HFF-Myc (cell line): ENCODE measurements at regions not wholly inside any gene's neighbourhood (a gene's known extent, or its start where the extent isn't known, plus 50 kb on each side); places are given as distances from the start of the nearest gene placed in this dataset.

Source experiments
- DNase-seq: peaks from one replicate; pipeline ENCODE4 v3.0.0-alpha.2; 2011; ENCODE audit warnings: low read depth; ENCODE audit errors: extremely low read depth
- H3K4me3 ChIP-seq: replicated peaks from 2 replicates; pipeline ENCODE4 v1.5.1; 2011; ENCODE audit warnings: low read depth, mild to moderate bottlenecking, control low read depth, low read length
- TF ChIP-seq, protein P1 (sequence below): IDR thresholded peaks from 2 replicates; pipeline ENCODE4 v1.5.1; 2012; ENCODE audit warnings: mild to moderate bottlenecking, low read depth, low read length, control low read depth; ENCODE audit errors: missing control alignments

DNA sequence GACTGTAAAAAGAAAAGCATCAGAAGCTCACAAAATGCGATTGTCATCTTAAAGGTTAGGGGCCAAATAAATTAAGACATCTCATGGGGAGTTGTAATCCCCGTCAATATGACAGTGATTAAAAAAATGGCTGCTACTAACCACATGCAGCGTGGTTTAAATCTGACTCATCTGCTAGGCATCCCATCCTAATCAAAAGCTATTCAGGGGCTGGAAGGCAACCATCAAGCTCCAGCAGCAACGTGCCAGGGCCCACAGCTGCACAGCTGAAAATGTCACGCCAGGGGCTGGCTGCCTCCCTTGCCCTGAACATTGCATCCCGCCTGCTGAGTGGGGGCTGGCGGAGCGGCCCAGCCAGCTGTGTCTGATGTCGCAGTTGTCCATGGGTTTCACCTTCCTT, 66.3 kb upstream of the FRMD4A start:
- TF ChIP-seq, protein P1, sequence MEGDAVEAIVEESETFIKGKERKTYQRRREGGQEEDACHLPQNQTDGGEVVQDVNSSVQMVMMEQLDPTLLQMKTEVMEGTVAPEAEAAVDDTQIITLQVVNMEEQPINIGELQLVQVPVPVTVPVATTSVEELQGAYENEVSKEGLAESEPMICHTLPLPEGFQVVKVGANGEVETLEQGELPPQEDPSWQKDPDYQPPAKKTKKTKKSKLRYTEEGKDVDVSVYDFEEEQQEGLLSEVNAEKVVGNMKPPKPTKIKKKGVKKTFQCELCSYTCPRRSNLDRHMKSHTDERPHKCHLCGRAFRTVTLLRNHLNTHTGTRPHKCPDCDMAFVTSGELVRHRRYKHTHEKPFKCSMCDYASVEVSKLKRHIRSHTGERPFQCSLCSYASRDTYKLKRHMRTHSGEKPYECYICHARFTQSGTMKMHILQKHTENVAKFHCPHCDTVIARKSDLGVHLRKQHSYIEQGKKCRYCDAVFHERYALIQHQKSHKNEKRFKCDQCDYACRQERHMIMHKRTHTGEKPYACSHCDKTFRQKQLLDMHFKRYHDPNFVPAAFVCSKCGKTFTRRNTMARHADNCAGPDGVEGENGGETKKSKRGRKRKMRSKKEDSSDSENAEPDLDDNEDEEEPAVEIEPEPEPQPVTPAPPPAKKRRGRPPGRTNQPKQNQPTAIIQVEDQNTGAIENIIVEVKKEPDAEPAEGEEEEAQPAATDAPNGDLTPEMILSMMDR: no peak
- peak; percentile 94 for DNase-seq
- H3K4me3 ChIP-seq: no peak overlapping the region

DNA sequence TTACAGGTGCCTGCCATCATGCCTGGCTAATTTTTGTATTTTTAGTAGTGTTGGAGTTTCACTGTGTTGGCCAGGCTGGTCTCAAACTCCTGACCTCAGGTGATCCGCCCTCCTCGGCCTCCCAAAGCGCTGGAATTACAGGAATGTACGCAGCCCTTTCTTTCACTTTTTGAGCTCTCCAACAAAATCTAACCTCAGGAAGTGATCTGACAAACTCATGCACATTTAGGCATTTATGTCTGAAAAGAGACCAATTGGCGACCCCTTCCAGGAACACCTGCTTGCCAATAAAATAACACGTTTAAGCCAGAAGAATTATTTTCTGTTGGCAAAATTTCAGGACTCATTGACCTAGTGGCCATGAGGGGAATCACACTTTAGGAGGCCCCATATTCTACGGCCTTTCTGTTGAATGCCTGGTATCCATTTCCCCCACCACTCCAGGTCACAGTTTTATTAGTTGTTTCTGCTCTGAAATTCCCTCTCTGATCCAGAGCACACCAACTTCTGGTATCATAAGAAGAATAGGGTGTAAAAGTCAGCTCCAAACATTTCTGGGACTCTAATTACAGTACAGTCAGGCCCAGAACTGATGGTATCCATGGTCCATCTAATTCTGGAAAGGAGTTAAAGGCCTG, 65.8 kb upstream of the FRMD4A start:
- TF ChIP-seq, protein P1: peak; percentile 59
- no peak overlapping the region for H3K4me3 ChIP-seq
- DNase-seq: peak; percentile 37

DNA sequence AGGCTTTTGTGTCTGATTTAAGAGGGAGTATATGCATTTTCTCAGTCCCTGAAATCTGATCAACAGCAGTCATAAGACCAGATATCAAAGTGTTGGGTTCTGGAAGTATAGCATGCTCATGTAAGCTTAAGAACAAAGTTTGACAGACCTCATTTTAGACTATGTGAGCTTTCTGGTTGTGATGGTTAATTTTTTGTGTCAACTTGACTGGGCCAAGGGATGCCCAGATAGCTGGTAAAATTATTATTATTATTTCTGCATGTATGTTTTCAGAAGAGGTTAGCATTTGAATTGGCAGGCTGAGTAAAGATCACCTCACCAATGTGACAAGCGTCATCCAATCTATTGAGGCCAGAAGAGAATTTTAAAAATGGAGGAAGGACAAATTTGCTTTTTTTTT, 63.5 kb upstream of the FRMD4A start:
- TF ChIP-seq, protein P1: no peak
- DNase-seq: no peak
- H3K4me3 ChIP-seq: no peak overlapping the region

DNA sequence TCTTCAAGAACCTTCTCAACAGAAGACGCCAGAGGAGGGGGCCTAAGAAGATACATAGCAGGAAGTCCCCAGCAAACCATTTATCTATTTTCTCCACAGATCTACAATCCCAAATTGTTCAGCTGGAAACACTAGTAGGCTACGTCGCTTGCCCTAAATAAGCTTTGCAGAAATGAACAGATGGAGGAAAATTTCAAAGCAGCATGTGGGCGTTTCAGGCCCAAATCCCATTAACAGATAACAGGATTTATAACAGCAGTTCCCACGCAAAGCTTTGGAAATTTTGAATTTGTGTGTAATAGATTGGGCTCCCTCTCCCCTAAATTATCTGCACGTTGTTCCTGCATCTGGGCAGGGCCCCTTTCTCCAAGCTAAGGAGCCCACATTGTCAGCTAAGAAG, 60.6 kb upstream of the FRMD4A start:
- no peak overlapping the region for H3K4me3 ChIP-seq
- TF ChIP-seq, protein P1: no peak
- no peak for DNase-seq

DNA sequence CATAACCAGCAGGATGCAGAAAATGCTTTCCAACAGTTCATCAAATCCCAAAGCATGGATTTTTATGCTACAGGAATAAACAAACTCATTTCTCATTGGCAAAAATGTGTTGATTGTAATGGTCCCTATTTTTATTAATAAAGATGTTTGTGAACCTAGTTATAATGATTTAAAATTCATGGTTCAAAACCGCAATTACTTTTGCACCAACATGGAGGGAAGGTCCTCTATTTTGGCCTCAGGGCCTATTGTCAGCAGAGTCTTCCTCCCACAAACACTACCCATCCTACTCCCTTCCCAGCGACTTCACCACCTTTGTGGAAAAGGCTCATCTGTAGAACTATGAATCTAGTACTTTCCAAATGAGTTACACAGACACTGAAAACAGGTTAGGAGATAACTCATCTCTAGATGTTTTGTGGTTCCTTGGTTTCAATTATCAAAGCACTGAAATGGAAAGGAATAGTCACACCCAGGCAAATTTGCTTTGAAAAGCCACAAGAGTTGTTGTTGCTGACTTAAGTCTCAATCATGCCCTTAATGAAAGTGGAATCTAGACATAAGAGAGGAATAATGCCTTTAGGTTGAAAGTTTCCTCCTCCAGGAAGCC, 59.4 kb upstream of the FRMD4A start:
- DNase-seq: no peak
- TF ChIP-seq, protein P1: no peak
- no peak overlapping the region for H3K4me3 ChIP-seq

DNA sequence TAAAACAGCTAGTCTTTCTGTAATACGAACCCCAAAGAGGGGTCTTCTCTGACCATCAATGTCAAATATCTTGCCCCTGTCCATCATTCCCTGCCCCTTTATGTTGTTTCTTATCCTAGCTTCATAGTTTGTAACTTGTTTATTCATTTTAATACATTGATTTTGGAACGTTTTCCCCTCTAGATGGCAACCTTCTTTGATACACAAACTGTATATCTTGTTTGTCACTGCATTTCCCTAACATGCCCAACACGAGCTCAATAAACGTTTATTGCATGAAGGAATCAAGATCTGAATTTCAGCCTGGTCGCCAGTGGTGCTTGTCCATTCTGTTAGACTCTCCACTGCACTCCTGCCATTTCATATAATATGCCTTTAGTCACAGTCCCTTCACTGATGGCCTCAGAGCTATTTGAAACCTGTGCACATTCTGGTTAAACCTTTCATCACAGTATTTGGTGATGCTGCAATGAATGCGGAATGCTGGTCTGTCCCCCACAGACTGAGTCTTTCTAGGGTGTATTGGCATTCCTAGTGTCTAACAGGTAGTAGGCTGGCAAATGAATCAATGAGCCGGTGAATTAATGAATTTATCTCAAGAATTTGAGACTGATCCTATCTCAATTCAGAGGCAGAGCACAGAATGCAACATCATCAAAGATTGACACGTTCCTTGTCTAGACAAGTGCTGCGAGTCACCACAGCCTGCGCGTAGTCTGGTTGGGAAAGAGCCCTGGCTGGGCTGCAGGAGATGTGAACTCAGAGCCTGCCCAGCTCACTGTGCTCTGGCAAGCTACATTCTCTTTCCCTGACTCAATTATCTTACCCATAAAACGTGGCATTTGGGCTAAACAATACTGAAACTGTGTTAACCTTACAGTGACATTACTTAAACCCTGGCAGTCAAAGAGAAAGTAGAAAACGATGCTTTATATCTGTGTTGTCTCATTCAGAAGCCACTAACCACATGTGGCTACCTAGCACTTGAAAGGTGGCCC, 55.2 kb upstream of the FRMD4A start:
- TF ChIP-seq, protein P1: peak; percentile 16
- no peak overlapping the region for H3K4me3 ChIP-seq
- no peak for DNase-seq
